Jurkat, Clone E6-1 (cell line): ENCODE measurements at regions not wholly inside any gene's neighbourhood (a gene's known extent, or its start where the extent isn't known, plus 50 kb on each side); places are given as distances from the start of the nearest gene placed in this dataset.
A peak's percentile ranks its signal among the peaks of the same experiment; 100 is the strongest.

Source experiments
- DNase-seq: peaks from one replicate; pipeline ENCODE4 v3.0.0-alpha.2; 2011; ENCODE audit warnings: low read depth, low spot score
- H3K4me3 ChIP-seq: 2 replicates; pipeline ENCODE4 v1.5.1; 2011; ENCODE audit warnings: mild to moderate bottlenecking, low read length, control low read depth, moderate library complexity

- H3K4me3 ChIP-seq, result no peak overlapping the region
- DNase-seq, result no peak
These were observed 733.9 kb upstream of the SORCS1 start for GRCh38 chr10:107898392-107898791.

GRCh38 chr10:107894516-107894915 lies 730.0 kb upstream of the SORCS1 start:
- DNase-seq, result no peak
- H3K4me3 ChIP-seq, result no peak overlapping the region

- no peak overlapping the region for H3K4me3 ChIP-seq
- no peak for DNase-seq
These were observed 724.6 kb upstream of the SORCS1 start for GRCh38 chr10:107889105-107889504.

DNA sequence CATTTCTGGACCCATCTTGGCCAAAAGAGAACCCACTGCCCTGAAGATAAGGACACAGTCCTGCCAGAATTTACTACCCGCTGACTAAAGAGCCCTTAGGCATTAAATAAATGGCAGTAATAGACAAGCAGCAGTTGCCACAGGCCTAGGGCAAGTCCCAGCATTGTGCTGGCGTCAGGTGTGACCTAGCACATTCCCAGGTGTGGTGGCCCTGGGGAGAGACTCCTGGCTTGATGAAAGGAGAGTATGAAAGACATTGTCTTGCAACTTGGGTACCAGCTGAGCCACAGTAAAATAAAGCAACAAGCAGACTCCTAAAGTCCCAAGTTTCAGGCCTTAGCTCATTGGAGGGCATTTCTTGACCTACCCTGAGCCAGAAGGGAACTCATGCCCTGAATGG lies 715.7 kb upstream of the SORCS1 start:
- no peak for DNase-seq
- no peak overlapping the region for H3K4me3 ChIP-seq

GRCh38 chr10:107873007-107873406 lies 708.5 kb upstream of the SORCS1 start:
- DNase-seq, result no peak
- H3K4me3 ChIP-seq, result no peak overlapping the region

- peak; percentile 3 for DNase-seq
These were observed 701.2 kb upstream of the SORCS1 start for GRCh38 chr10:107865691-107866090.

GRCh38 chr10:107859065-107859464 lies 694.6 kb upstream of the SORCS1 start:
- DNase-seq, result no peak
- H3K4me3 ChIP-seq, result no peak overlapping the region

More at GRCh38 chr10:107865691-107866090, 701.2 kb upstream of the SORCS1 start:
- no peak overlapping the region for H3K4me3 ChIP-seq

DNA sequence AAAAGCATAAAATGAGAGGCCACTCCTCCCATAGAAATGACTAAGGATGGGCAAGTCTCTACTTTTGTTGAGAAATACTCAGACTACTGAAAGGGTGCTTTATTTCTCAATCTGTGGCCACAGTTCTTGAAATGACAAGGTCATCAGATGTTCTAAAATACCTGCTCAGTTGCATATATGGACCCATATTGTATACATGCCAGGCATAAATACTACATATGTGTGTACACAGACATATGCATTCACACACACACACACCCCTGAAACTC lies 691.5 kb upstream of the SORCS1 start:
- H3K4me3 ChIP-seq, result no peak overlapping the region
- DNase-seq, result no peak

DNA sequence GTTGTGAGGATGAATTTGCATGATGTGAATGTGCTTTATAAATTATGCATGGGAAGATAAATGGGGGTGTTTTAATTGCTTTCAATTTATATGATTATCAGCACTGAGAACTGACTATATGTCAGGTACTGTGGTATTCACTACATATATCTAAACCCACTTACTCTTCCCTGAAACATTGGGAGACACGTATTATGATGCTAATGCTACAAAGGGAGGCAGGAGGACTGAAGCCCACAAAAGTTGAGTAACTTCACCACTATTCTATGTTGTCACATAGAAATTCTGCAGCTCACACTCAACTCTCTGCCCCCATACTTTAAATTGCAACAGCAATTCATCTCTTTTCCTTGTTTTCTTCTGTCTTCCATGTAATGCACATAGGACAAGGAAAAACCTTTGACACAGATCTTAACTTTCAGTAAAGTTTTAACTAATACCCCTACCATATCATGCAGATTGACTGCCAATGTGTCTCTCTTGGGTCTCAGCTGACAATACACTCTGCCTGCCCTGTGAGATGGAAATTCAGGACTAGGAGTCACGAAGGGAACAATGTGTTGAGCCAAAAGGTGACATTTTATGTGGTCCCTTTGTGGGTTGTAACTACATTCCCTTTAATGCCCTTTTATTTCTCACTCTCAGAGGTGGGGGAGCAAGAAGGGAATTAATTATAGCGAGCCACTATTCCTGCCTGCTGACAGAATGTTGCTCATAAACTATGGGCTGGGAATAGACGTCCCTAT lies 691.0 kb upstream of the SORCS1 start:
- no peak overlapping the region for H3K4me3 ChIP-seq

DNA sequence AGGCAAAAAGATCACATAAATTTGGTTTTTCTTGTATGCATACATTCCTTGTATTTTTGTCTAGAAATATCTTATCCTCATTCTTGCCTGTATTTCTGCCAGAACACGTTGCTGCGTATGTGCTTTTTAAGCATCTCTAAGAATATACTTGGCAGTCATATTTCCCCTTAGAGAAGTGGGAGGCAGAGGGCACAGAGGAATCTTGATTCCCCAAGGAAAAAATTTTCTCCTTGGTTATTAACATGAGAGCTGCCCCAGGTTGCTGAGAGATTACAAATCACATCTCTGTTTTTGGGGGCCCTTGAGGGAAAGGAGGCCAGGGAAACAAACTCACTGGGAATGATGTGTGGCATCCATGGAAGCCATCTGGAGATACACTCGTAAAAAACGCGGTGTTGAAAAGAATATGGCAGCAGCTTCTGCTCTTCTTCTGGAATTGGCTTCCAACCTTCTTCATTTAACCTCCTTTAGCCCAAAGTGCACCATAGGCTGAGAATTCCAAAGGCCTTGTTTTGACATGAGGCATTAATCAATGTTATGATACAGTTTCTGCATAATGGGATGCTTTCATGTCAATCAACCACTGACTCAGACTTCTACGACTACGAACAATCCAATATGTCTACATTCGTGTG lies 684.3 kb upstream of the SORCS1 start:
- no peak for DNase-seq
- no peak overlapping the region for H3K4me3 ChIP-seq

More for the DNA sequence above, 691.0 kb upstream of the SORCS1 start:
- no peak for DNase-seq

- DNase-seq, result no peak
- H3K4me3 ChIP-seq, result no peak overlapping the region
These were observed 683.1 kb upstream of the SORCS1 start for GRCh38 chr10:107847620-107848019.

GRCh38 chr10:107834706-107835105 lies 670.2 kb upstream of the SORCS1 start:
- no peak overlapping the region for H3K4me3 ChIP-seq
- no peak for DNase-seq

GRCh38 chr10:107831772-107832171 lies 667.3 kb upstream of the SORCS1 start:
- DNase-seq, result no peak
- no peak overlapping the region for H3K4me3 ChIP-seq

DNA sequence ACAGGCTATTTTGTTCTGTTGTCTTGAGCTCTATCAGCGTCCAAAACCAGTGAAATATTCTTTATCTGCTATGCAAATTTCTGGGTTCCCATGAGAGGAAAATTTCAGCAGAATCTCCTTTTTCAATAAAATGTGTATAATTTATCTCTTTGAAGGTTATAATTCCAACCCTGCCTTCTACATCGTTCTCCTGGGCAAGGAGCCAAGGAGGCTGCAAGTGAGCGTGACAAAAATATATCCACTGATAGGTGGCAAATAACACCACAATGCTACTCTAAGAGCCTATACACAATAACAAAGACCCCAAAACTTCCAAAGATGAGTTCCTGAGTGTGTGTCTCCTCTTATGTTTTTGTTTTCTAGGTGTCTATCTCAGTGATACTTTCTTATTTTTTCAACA lies 664.7 kb upstream of the SORCS1 start:
- H3K4me3 ChIP-seq, result no peak overlapping the region
- no peak for DNase-seq

DNA sequence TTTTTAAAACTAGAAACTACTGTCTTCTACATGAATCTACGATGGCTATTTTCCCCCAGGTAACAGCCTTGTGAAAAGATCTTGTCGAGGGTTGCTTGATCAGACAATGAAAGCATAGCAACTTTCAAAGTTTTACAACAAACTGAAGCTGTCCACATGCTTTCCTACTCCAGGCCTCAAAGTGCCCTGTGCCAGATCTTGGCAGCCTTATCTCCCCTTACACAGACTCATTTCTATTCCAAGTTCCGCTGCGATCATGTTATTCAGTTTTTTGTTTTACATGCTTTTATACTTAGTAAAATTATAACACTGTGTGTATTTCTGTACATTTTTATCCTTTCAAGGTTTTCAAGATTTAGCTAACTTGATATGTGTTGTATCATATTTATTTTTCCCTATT lies 661.7 kb upstream of the SORCS1 start:
- no peak overlapping the region for H3K4me3 ChIP-seq
- DNase-seq, result no peak

GRCh38 chr10:107814865-107815487 lies 650.5 kb upstream of the SORCS1 start:
- peak; percentile 23 for DNase-seq
- H3K4me3 ChIP-seq, result no peak overlapping the region

DNA sequence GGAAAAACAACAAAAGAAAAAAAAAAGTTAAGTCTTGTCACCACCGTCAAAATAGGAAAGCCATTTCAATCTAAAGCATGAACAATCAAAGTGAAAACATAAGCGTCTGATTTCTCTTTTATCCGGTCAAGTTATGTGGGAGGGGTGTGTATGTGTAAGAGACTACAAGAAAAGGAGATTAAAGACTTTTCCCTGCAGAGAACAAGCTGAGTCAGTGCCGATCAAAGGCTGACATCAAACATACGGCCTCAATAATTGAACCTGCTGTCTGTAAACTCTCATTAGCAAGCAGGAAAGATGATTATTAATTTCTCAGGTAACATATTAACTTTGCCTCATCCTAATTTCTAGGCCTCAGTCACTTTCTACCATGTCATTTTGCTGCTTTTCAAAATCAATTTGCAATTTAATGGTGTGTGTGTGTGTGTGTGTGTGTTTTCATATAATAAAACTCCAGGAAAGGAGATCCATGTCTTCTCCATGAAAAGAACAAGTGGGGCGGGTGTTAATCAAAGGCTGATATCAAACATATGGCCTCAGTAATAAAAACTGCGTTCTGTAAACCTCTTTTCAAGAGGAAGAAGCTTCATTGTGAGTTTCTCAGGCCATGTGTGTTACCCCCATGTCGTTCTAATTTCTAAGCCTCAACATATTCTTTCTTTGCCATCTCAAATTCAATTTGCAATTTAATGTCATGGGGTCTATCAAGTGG lies 649.1 kb upstream of the SORCS1 start:
- H3K4me3 ChIP-seq, result no peak overlapping the region
- DNase-seq, result no peak

- H3K4me3 ChIP-seq, result no peak overlapping the region
- DNase-seq, result no peak
These were observed 645.4 kb upstream of the SORCS1 start for GRCh38 chr10:107809889-107810288.

GRCh38 chr10:107807836-107808235 lies 643.3 kb upstream of the SORCS1 start:
- no peak for DNase-seq

DNA sequence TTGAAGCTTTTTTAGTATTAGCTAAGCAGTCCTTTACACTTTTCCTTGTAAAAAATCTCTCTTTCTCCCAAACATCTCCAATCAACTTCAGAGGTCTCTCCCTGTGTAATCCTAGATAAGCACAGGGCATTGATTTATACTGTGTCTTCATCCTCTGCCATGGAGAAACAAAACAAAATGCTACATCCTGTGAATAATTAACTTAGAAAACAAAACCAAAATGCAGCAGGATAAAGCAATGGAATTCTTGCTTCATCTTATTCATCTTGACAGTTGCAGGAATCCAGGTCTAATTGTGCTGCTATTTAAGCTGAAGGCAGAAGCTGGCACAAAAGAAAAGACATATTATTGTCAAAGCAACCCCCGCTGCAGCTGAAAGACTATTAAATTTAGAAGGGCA lies 641.5 kb upstream of the SORCS1 start:
- no peak for DNase-seq
- H3K4me3 ChIP-seq, result no peak overlapping the region

More at GRCh38 chr10:107807836-107808235, 643.3 kb upstream of the SORCS1 start:
- H3K4me3 ChIP-seq, result no peak overlapping the region
